Caco-2 (cell line): ENCODE measurements at regions not wholly inside any gene's neighbourhood (a gene's known extent, or its start where the extent isn't known, plus 50 kb on each side); places are given as distances from the start of the nearest gene placed in this dataset.

Experiments
- BruUV-seq: library from RNA; stranded (reverse); fragments of 400-500 nt; replicated peaks from 2 replicates; lab custom pipeline; 2021; lab: Mats Ljungman, UMichigan
- CTCF ChIA-PET: fragments of 300-600 bp; sonication (Branson Sonifier 250); formaldehyde crosslinking; loops from one replicate; lab custom pipeline; 2022; ENCODE audit warnings: antibody characterized with exemption; lab: Charles Lee
- POLR2A ChIA-PET: fragments of 300-600 bp; sonication (Branson Sonifier 250); formaldehyde crosslinking; loops from one replicate; lab custom pipeline; 2022; ENCODE audit warnings: antibody characterized with exemption; lab: Charles Lee
- DNase-seq, 2 experiments: peaks; one replicate each; pipeline versions ENCODE4 v3.0.0 to v3.0.0-alpha.2; 2020 to 2022
- H3K27me3 ChIP-seq: replicated peaks from 2 replicates; pipeline ENCODE4 v1.6.0; 2011; ENCODE audit warnings: low read length; ENCODE audit not compliant: control insufficient read depth, insufficient read depth
- H3K36me3 ChIP-seq: 2 replicates; pipeline ENCODE4 v1.5.1; 2011; ENCODE audit warnings: low read length; ENCODE audit not compliant: control insufficient read depth, insufficient read depth
- H3K4me1 ChIP-seq: fragments of 250-450 bp; sonication (Bioruptor Pico); 2 replicates; pipeline ENCODE4 v1.5.1; 2020; ENCODE audit warnings: mild to moderate bottlenecking
- H3K4me3 ChIP-seq: 2 replicates; pipeline ENCODE4 v1.5.1; 2011; ENCODE audit warnings: low read depth, mild to moderate bottlenecking, control low read depth, low read length
- H3K9me3 ChIP-seq: fragments of 250-450 bp; sonication (Bioruptor Pico); 2 replicates; pipeline ENCODE4 v1.5.1; 2020; ENCODE audit warnings: mild to moderate bottlenecking, moderate library complexity
- H3K27ac Mint-ChIP-seq: one replicate; pipeline ENCODE4 v1.8.0; 2022; ENCODE audit warnings: mixed read lengths; ENCODE audit not compliant: unreplicated experiment
- H3K27me3 Mint-ChIP-seq: one replicate; pipeline ENCODE4 v1.8.0; 2022; ENCODE audit warnings: mixed read lengths; ENCODE audit not compliant: insufficient read depth, unreplicated experiment
- H3K36me3 Mint-ChIP-seq: one replicate; pipeline ENCODE4 v1.8.0; 2022; ENCODE audit warnings: mild to moderate bottlenecking, mixed read lengths; ENCODE audit not compliant: insufficient read depth, unreplicated experiment
- H3K4me1 Mint-ChIP-seq: one replicate; pipeline ENCODE4 v1.8.0; 2022; ENCODE audit warnings: low read depth, mixed read lengths; ENCODE audit not compliant: unreplicated experiment
- H3K4me3 Mint-ChIP-seq: one replicate; pipeline ENCODE4 v1.8.0; 2022; ENCODE audit warnings: mild to moderate bottlenecking, moderate library complexity, mixed read lengths; ENCODE audit not compliant: unreplicated experiment
- H3K9me3 Mint-ChIP-seq: one replicate; pipeline ENCODE4 v1.8.0; 2022; ENCODE audit warnings: mixed read lengths; ENCODE audit not compliant: unreplicated experiment
- intact Hi-C: fragments of 100-400 bp; cut with micrococcal nuclease; formaldehyde crosslinking; loops from one replicate; pipeline ENCODE4 v1.10.0; 2022; ENCODE audit not compliant: unreplicated experiment
- TF ChIP-seq, protein P1 (sequence below), 2 experiments: fragments of 200-600 bp in 1 of 2; IDR thresholded peaks; 1 replicate in 1 of 2; 2 replicates in 1 of 2; pipeline versions ENCODE4 v1.5.1 to v1.8.0; 2011 to 2022; ENCODE audit warnings: antibody characterized with exemption in 1 of 2, control low read depth in 1 of 2, inconsistent platforms in 1 of 2, low read depth in 1 of 2, low read length in 1 of 2, mild to moderate bottlenecking in 1 of 2, moderate library complexity in 1 of 2; ENCODE audit not compliant: insufficient read depth in 1 of 2, severe bottlenecking in 1 of 2, unreplicated experiment in 1 of 2

DNA sequence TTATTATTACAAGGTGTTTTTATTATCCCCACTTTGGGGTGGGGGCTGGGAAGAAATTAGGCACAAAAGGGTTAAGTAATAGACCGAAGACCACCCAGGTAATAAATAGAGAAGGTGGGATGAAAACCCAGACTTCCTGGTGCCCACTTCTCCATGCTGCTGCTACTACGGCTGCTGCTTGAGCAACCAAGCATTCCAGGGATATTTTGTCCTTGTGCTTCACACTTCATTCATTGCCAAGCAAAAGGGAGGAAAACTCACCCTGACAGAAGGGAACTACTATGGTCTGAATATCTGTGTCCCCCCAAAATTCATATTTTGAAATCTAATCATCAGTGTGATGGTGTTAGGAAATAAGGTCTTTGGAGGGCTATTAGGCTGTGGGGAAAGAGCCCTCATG is 470.9 kb upstream of the API5 start:
- H3K9me3 Mint-ChIP-seq, result peaks cover 5% of the 10 kb centered on the region
- TF ChIP-seq, protein P1, sequence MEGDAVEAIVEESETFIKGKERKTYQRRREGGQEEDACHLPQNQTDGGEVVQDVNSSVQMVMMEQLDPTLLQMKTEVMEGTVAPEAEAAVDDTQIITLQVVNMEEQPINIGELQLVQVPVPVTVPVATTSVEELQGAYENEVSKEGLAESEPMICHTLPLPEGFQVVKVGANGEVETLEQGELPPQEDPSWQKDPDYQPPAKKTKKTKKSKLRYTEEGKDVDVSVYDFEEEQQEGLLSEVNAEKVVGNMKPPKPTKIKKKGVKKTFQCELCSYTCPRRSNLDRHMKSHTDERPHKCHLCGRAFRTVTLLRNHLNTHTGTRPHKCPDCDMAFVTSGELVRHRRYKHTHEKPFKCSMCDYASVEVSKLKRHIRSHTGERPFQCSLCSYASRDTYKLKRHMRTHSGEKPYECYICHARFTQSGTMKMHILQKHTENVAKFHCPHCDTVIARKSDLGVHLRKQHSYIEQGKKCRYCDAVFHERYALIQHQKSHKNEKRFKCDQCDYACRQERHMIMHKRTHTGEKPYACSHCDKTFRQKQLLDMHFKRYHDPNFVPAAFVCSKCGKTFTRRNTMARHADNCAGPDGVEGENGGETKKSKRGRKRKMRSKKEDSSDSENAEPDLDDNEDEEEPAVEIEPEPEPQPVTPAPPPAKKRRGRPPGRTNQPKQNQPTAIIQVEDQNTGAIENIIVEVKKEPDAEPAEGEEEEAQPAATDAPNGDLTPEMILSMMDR (IDR thresholded peaks at IDR 0.05; ENCODE audit: insufficient read depth in 1 of 2, low read depth in 1 of 2, low read length in 1 of 2, severe bottlenecking in 1 of 2, unreplicated experiment in 1 of 2), result no peak

DNA sequence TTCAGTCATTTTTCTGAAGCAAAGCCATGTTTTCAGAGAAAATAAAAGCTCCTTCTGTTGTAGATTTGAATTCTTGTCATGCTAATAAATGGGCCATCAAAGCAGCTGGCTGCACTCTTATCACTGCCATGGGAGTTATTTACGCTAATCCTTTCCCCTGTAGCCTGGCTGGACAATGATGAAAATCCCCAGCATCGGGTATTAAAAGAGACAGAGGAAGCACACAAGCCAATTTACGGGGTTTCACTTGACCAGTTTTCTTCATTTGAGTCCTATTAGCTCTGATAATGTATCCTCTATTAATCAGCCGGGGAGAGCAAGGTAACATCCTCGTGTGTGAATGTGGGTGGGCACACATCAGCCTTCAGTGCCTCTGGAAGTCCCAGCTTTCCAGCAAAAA is 470.2 kb upstream of the API5 start:
- no peak for DNase-seq
- H3K27me3 ChIP-seq, result no peaks in the 10 kb centered on the region
- TF ChIP-seq, protein P1 (IDR thresholded peaks at IDR 0.05; ENCODE audit: insufficient read depth in 1 of 2, low read depth in 1 of 2, low read length in 1 of 2, severe bottlenecking in 1 of 2, unreplicated experiment in 1 of 2), result no peak
- no peak overlapping the region for H3K4me3 ChIP-seq
- ChIA-PET POLR2A (no interaction called here), CTCF (no interaction called here)
- BruUV-seq, result no TSS peak
- Mint-ChIP-seq H3K4me1 (no peaks in the 10 kb centered on the region), H3K4me3 (no peak overlapping the region), H3K27ac (no peak overlapping the region), H3K27me3 (no peaks in the 10 kb centered on the region), H3K9me3 (no peaks in the 10 kb centered on the region), H3K36me3 (no peaks in the 10 kb centered on the region)
- no peaks in the 10 kb centered on the region for H3K9me3 ChIP-seq
- no peaks in the 10 kb centered on the region for H3K36me3 ChIP-seq
- intact Hi-C loops, result no loop called here
- no peaks in the 10 kb centered on the region for H3K4me1 ChIP-seq

More for the DNA sequence above, 470.9 kb upstream of the API5 start:
- Histone ChIP-seq H3K36me3 (no peaks in the 10 kb centered on the region), H3K4me1 (no peaks in the 10 kb centered on the region), H3K9me3 (no peaks in the 10 kb centered on the region), H3K4me3 (no peak overlapping the region), H3K27me3 (no peaks in the 10 kb centered on the region)
- POLR2A ChIA-PET, result no interaction called here
- Mint-ChIP-seq H3K4me1 (no peaks in the 10 kb centered on the region), H3K4me3 (no peak overlapping the region), H3K36me3 (no peaks in the 10 kb centered on the region), H3K27me3 (no peaks in the 10 kb centered on the region), H3K27ac (no peak overlapping the region)
- intact Hi-C loops, result no loop called here
- DNase-seq, result no peak
- CTCF ChIA-PET, result no interaction called here
- no TSS peak for BruUV-seq

DNA sequence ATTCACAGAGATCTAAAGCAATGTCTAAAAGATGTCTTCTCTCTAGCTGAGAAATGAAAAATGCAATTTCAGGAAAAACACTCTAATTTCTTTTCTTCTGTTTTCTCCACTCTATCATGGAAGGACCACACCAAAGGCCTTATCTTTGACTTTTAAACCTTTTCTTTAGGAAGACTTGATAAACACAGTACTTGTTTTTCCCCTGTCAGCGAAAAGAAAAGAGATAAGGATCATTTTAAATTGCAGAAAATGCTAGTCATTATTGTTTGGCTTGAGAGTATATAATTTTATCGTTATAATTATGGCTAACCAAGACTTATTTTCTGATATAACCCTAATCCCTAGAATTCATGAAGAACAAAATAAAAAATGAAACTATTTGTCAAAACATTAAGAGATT is 462.4 kb upstream of the API5 start:
- ChIA-PET POLR2A (no interaction called here), CTCF (interaction anchor here (0.6 kb wide), 1 partner anchor 28 kb away, joined by 4 read pairs; no protein-coding TSS in a partner anchor)
- Histone ChIP-seq H3K36me3 (no peaks in the 10 kb centered on the region), H3K4me1 (no peaks in the 10 kb centered on the region), H3K4me3 (no peak overlapping the region), H3K27me3 (no peaks in the 10 kb centered on the region), H3K9me3 (no peaks in the 10 kb centered on the region)
- no peak overlapping the region for H3K4me3 Mint-ChIP-seq
- H3K4me1 Mint-ChIP-seq, result no peaks in the 10 kb centered on the region
- TF ChIP-seq, protein P1 (IDR thresholded peaks at IDR 0.05; ENCODE audit: insufficient read depth in 1 of 2, low read depth in 1 of 2, low read length in 1 of 2, severe bottlenecking in 1 of 2, unreplicated experiment in 1 of 2), result no peak
- no peaks in the 10 kb centered on the region for H3K9me3 Mint-ChIP-seq
- no peak overlapping the region for H3K27ac Mint-ChIP-seq
- intact Hi-C loops, result no loop called here
- DNase-seq, result no peak
- H3K27me3 Mint-ChIP-seq, result peaks cover 14% of the 10 kb centered on the region
- BruUV-seq, result no TSS peak
- H3K36me3 Mint-ChIP-seq, result no peaks in the 10 kb centered on the region
